COR-L47 (cell line): ENCODE measurements at regions not wholly inside any gene's neighbourhood (a gene's known extent, or its start where the extent isn't known, plus 50 kb on each side); places are given as distances from the start of the nearest gene placed in this dataset.
A peak's percentile ranks its signal among the peaks of the same experiment; 100 is the strongest.

Source experiments
- DNase-seq: peaks from one replicate; lab custom pipeline; 2025; lab: John Stamatoyannopoulos, UW

DNA sequence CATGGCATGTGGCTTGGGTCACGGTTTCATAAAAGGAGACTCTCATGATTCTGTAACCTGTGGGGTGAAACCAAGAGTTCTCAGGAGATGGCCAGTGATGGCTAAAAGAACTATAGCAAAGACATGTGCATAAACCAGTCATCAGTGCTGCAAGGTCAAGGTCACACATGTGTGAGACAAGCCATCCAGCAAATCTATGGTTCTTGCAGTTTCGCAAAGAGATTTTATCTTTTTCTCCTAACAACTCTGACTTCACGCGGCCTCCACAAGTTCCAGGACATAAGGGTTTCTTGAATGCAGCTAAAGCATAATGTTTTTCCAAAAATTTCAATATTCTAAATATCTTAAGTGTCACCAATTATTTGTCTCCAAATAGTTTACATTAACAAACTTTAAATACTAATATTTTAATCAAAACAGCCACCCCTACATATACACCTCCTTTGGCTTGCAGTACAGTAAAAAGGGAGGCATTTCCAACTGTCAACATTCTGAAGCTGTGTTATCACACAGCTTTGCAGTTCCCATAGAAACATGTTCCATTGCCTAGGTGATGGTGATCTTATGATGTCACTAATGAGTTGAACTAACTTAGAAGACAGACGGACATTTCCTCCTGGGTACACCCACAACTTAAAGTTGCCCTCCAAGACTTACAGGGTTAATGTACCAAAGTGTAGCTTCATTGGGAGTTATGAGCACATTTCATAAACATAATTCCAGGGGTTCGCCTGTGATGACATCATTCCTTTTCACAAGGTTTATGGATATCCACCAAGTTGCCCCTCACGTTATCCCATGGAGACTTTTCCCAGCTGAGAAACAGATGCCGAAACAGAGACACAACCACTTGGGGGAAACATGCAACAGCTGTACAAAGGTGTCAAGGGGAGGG is 250.9 kb upstream of the PDE10A start:
- DNase-seq = no peak

- no peak for DNase-seq
Measured at GRCh38 chr6:165910184-165910966, 247.3 kb upstream of the PDE10A start.

- DNase-seq = no peak
Measured at GRCh38 chr6:165906736-165907135, 243.7 kb upstream of the PDE10A start.

DNA sequence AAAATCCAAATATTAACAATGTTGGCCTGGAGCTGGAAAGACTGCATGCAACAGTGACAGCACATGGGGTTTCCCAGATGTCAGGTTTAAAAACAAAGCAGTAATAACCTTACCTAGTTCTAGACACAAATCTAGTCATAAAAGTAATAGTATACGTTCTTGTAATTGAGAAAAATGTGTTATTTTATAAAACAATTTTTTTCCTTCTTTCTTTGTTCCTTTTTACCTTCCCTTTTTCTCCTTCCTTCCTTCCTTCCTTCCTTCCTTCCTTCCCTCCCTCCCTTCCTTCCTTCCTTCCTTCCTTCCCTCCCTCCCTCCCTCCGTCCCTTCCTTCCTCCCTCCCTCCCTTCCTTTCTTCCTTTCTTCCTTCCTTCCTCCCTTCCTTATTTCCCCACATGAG is 242.7 kb upstream of the PDE10A start:
- DNase-seq = no peak

DNA sequence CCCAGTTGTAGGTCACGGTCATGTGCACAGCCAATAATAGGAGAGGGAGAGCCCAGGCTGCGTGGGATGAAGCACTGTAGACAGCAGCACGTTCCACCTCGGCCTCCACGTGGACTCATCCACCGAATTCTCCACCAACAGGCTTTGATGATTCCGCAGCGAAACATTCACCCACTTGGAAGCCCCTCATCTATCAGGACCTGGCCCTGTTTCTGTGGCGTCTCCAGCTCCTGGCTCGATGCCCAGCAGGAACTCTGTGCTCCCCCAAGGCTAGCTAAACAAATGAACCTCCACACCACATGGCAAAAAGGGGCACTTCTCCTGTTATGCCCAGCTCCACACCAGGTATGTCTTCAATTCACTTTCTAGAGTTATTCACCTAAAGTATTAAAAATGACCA is 237.9 kb upstream of the PDE10A start:
- no peak for DNase-seq

GRCh38 chr6:165899611-165900010 is 236.6 kb upstream of the PDE10A start:
- DNase-seq = no peak

- DNase-seq = no peak
Measured at GRCh38 chr6:165895421-165896165, 232.6 kb upstream of the PDE10A start.

GRCh38 chr6:165894171-165894825 is 231.3 kb upstream of the PDE10A start:
- DNase-seq = no peak

DNA sequence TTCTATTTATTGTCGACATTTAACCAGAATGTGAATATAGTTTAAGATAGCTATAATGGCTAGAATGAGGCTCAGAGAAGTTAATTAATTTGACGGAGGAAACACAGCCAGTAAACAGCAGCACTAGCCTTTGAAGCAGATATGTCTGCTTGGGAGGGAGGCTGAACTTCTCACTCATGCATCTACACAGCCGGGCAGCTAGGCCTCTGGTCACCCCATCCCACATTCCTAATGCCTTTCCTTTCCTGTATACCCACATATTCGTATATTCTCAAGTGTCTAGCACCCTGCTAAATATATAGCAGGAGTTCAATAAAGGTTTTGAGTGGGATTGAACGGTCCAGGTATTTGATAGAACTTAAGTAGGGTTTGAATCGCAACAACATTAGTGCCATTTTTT is 230.4 kb upstream of the PDE10A start:
- DNase-seq = no peak

GRCh38 chr6:165891320-165891719 is 228.3 kb upstream of the PDE10A start:
- DNase-seq = no peak

DNA sequence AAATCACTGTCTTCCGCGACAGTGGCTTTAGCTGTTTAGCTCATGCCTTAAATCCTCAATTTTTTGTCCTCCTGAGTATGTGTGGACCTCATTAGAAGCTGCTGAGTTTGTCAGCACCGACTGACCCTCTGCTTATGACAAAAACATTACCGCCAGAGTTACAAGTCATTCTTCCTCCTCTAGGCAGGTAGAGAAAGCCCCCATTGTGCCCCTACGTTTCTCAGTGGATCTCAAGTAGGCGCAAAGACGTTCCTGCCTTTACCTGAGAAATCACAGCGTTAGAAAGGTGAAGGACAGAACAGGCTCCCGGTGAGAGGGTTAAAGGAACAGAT is 227.3 kb upstream of the PDE10A start:
- DNase-seq = no peak

DNA sequence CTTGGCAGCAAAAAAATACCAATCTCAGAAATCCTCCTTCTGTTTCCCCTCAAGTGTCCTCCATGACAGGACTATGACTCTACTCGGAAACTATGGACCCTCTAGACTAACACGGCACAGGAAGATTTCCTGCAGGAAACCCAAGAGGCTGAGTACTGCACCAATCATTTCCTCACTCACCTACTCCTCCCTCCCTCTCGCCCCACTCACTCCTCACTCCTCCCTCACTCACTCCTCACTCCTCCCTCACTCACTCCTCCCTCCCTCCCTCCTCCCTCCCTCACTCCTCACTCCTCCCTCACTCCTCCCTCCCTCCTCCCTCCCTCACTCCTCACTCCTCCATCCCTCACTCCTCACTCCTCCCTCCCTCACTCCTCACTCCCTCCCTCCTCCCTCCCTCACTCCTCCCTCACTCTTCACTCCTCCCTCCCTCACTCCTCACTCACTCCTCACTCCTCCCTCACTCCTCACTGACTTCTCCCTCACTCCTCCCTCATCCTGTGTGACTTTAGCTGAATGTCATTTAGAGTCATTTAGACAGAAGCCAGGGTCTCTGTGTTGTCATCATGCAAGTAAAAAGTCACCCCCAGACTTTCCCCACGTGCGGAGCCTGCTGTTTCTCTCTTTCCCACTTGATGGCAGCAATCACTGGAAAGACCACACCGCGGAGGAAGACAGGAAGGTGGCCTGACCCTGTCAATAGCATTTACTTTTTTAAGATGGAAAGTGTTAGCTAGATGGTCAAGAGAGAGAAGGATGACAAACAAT is 226.8 kb upstream of the PDE10A start:
- no peak for DNase-seq

- no peak for DNase-seq
Measured at GRCh38 chr6:165886169-165886568, 223.1 kb upstream of the PDE10A start.

DNA sequence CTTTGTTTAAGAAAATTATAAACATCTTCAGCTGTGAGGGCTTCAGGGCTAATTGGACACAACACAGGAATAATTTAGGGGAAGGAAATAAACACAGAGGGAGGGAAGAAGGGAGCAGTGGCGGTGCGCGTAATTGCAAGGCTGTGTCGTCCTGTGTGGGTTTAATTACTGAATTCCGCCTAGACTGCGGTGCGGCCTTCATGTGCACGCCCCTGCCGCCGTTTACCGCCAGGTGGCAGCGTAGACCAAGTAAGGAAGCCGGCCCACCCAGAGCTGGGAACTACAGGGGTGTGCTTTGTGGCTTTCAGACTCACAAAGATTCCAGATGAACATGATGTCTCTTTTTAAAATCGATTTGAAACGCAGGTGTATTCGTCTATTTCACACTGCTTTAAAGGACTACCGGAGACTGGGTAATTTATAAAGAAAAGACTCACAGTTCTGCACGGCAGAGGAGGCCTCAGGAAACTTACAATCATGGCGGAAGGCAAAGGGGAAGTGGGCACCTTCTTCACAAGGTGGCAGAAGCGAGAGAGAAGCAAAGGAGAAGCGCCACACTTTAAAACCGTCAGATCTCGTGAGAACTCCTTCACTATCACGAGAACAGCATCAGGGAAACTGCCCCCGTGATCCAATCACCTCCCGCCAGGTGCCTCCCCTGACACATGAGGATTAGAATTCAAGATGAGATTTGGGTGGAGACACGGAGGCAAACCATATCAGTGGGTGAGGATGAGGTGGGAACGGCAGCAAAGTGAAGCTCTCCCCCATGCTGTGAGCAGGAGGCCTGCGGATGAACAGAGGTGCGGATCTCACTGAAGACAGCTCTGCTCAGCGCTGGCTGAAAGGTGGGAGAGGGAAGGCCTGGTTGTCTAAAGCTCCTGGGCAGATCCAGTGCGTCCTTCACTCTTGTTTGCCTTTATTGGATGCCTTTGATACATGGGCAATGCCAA is 222.0 kb upstream of the PDE10A start:
- DNase-seq = peak; percentile 23

DNA sequence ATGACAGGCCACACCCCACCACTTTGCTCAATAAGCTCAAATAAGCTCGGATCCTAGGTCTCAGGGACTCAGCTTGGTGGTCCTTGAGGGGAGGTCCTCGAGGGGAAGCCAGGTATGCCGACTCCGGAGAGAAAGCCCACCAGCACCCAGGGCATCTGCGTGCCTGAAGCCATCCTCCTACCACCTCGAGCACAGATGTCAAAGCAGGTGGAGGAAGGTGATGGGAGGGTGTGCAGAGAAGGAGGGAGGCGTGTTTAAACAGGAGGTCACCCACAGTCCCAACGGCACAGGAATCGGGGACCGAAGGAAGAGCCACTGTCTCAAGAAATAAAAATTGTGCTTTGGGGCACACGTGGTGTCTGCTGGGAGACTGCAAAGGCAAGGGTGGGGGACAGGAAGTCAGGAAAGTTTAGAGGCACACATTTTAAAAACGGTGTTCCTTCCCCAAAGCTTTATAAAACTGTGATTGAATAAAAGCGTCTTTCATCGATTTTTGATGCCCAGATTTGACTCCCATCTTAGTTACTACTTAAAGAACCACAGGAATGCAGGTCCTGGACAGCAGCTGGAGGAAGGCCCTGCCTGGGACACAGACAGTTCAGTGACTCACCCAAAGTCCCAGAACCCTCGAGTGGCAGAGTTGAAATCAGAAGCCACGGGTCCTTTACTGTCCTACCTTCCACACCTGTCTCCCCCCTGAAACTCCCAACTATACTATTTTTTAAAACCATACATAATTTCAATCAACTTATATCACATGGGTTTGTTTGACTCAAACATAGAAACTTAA is 221.0 kb upstream of the PDE10A start:
- no peak for DNase-seq

GRCh38 chr6:165881806-165882205 is 218.8 kb upstream of the PDE10A start:
- DNase-seq = no peak

GRCh38 chr6:165880686-165881085 is 217.6 kb upstream of the PDE10A start:
- DNase-seq = no peak

GRCh38 chr6:165877773-165878172 is 214.7 kb upstream of the PDE10A start:
- no peak for DNase-seq

DNA sequence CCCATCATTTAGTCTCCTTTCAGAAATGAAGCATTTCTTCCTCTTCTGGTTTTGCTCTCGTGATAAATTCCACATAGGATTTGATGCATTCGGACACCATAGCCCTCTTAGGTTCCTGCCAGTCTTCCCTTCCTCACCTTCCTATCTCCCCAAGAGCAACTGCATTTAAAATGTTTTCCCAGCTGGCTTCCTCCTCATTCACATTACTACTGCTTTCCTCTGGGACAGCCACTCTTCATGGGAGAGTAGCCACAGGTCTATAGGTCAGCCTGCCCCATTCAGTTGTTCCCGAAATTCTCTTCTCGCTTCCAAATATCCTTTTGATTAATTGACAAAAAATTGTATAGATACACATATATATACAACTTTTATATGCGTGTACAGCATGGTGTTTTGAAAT is 214.2 kb upstream of the PDE10A start:
- DNase-seq = no peak
